AML-193 (cell line): ENCODE measurements at regions not wholly inside any gene's neighbourhood (a gene's known extent, or its start where the extent isn't known, plus 50 kb on each side); places are given as distances from the start of the nearest gene placed in this dataset.
A peak's percentile ranks its signal among the peaks of the same experiment; 100 is the strongest.

ENCODE experiments used
- DNase-seq, 2 experiments: peaks; one replicate each; lab custom pipeline; 2025; lab: John Stamatoyannopoulos, UW

DNA sequence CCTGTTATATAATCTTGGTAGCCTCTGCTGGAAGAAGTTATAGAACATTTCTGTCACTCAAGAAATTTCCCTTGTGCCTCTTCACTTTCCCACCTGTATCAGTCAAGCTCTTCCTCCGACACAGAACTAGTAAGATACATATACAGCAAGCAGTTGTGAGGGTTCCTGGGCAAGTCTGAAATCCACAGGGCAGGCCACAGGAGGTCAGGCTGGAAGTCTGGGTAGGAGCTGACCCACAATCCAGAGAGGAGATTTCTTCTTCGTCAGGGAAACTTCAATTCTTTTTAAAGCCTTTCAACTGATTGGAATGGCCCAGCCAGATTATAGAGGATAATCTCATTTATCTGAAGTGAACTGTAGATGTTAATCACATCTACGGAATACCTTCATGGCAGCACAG, 96.4 kb upstream of the FMN2 start:
- DNase-seq: no peak

DNA sequence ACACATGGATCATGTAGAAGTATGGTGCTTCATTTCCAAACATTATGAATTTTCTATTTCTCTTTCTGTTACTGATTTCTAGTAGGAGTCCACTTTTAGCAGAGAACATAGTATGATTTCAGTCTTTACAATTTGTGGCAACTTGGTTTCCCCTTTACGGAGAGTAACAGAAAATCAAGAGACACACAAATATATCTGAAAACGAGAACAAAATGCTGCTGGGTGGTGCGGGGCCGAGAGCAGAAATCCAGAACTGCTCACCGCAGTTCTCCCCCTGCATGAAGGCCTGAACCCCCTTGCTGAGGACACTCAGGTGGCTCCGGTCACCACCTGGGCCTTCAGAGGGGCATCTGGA, 94.5 kb upstream of the FMN2 start:
- no peak for DNase-seq

DNA sequence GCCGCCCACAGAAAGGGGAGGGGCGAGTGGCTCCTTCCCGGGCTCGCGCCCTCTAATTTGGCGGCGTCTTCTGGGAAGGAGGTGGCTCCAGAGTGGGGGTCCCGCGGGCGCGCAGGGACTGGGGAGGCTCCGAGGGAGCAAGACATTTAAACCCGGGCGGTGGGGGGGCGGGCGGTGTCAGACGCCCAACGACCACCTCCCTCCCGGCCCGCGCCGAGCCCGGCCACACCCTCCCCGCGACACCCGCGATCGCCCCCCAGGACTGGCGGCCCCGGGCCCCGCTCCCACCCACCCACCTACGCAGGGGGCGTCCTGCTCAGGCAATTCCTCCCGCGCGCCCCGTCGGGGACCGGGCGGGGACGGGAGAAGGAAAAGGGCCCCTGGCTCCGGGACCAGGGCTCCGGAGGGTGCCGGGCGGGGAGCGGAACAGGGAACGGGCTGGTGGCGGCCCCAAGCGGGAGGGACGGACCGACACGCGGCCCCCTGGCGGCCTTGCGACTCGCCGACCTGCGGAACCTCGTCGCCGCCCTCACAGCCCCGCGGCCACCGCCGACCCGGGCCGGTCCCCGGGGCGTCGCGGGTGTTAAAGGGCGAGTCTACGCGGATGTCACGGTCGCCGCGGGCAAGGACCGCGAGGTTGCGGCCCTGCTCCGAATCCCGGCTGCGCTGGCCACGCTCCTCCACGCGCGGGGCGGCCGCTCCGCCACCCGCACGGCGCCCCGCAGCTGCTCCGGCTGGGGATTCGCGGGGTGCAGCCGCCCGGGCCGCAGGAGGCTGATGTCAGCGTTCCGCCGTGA, 94.0 kb upstream of the FMN2 start:
- no peak for DNase-seq

DNA sequence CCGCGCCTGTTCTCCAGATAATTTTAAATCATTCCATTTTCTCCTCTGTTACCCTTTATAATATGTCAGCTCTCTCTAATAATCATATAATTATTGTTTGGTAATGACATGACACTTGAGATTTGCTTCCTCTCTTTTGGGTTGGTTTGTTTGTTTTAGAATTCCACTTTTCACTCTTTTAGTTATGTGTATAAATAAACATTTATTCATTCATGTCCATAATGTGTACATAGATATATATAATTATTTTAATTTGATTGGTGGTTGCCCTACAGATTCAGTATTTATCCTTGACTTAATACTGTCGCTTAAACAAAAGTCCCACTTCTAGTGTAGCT, 93.4 kb upstream of the FMN2 start:
- no peak for DNase-seq

DNA sequence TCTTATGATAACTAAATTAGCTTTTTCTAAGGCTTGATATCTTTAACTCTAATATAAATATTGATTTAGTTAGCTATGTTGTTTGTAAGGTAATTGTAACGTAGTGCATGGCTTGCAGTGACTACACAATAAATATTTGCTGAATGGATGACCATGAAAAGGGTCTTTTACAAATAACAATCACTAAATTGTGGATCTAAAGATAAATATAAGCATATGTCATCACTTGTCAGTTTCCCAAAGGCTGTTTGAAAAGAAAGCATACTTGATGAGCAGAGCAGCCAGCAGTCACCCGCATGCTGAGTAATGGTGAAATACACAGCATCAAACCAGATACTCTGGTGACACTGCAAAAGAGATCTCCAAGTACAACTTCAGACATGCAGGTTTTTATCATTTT, 92.5 kb upstream of the FMN2 start:
- no peak for DNase-seq

DNA sequence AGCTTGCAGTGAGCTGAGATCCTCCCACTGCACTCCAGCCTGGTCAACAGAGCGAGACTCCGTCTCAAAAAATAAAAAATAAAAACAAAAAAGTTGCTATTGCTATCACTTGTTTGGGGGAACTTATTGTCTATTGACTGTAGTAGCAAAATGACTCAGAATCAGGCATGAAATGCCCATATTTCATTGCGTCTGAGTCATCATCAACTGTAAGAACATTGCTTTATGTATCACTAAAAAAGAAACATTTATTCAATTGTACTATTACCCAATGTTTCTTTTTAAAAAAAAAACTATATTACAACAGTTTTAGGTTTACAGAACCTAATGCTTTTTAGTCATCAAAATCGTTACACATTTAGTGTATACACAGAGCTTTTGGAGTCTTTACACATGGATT, 91.0 kb upstream of the FMN2 start:
- no peak for DNase-seq

DNA sequence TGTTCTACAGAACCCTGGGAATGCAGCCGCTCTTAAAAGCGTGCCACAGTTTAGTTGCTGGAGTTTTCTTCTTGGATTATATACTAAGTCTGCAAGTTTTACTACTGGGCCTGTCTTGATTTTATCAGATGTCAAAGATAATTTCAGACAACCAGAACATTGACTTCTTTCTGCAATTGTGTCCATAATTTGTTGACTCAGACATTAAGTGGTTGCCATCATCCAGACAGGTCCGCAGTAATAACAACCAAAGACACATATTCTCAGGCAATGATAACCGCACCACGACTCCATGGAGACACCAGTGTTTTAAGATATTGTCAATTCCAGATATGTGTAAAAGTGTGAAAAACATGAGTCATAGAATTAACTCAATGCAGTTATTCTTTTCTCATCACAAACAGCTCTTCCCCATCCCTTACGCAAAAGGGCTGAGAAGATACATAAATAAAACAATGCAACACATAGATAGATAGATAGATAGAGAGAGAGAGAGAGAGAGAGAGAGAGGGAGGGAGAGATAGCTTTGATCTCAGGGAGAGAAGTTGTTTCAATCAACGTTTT, 90.4 kb upstream of the FMN2 start:
- no peak for DNase-seq

DNA sequence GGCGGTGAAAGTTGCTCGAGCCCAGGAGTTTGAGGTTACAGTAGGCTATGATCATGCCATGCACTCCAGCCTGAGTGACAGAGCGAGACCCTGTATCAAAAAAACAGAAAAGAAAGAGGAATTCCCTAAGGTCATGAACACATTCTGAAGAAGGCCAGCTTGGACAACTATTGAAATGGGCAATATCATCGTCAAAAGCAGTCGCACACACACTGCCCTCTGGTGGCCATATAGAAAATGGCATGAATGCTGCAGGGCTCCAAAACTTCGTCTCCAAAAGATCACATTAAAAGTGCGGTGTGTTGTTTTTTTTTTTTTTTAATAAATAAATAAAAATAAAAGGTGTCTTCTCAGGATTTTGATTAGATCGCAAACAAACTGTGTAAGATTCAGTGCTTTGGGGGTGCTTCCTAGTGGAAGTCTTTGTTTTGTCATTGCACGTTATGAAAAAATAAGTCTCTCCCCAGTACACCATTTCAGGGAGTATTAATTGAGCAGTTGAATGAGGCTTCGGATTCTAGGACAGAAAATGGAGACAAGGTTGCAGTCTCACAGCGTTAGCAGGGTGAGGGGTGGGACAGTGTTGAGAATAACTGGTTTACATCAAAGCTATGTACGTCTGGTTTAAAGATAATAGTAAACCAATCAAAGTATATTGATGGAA, 87.5 kb upstream of the FMN2 start:
- peak in 1 of 2 experiments; percentile 13 for DNase-seq

DNA sequence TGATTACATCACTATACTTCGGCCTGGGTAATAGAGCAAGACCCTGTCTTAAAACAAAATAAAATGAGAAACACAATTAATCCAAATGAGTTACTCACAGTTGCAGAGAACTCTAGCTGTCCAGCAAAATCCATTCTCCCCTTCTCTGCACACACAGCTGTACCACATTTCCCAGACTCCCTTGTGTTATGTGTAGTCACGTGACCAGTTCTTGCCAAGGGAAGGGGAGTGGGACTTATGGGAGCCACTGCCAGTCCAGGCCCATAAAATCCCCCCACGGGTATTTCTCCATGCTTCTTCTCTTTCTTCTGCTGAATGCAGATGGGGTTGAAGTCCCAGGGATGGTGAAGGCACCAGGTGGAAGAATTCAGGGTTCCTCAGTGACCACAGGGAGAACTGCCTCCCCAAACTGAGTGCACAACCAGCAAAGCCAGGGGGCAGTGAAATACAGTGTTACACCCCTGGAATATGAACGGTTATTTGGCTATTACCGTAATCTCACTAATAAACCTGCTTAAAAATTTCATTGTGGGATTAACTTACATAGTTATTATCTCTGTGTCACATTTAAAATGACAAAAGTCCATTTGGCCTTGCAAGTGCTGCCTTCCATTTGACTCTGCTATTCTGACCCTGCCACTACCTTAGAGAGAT, 85.6 kb upstream of the FMN2 start:
- DNase-seq: no peak

DNA sequence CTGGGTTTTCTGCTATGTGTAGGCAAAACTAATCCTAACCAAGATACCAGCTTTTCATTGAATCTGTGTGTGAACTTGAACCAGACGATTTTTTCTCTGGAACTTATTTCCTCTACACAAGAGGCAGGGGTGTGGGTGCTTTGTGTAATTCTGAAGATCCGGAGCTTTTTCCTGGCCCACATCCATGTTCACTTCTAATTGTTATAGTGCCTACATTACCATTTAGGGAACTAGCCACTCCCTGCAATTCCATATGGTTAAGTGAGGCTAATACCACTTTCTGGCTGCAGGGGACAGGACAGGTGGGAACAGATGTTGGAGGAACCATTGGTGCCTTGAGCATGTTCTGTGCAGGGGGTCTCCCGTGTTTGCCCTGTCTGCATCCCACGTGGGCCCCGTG, 83.4 kb upstream of the FMN2 start:
- DNase-seq: no peak

DNA sequence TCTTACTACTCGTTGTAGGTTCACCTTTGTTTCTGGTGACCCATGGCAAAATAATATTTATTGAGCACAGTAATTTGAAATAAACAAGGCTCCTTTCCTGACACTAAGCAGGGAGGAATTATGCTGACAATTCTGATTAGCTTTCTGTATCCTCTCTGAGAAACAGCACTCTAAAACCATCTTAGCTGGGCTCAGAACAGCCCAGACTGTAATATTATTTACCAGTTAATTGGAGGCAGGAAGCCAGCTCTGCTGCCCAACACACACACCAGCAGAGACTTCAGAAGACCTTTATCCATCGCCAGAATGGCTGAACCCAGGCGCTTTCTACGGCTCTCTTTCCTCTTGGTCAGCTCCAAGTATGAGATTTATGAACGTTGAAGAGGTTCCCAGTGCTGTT, 77.6 kb upstream of the FMN2 start:
- no peak for DNase-seq

DNA sequence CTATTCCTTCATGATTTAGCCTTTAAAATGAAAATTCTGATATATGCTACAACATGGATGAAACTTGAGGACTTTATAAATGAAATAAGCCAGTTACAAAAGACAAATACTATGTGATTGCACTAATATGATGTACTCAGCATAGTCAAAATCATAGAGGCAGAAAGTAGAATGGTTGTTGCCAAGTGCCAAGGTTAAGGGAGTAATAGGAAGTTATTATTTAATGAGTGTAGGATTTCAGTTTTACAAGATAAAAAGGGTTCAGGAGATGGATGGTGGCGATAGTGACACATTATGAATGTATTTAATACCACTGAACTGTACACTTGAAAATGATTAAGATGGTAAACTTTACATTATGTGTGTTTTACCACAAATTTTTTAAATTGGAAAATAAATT, 73.1 kb upstream of the FMN2 start:
- no peak for DNase-seq

DNA sequence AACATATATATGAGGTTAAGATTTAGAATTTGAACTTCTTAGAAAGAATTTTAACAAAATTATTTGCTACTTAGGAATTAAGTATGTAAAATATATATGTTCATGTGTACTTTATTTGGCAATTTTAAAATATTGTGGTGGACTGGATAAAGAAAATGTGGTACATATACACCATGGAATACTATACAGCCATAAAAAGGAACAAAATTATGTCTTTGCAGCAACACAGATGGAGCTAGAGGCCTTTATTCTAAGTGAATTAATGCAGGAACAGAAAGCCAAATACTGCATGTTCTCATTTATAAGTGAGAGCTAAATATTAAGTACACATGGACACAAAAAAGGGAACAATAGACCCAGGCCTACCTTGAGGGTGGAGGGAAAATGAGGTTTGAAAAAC, 72.2 kb upstream of the FMN2 start:
- DNase-seq: no peak

DNA sequence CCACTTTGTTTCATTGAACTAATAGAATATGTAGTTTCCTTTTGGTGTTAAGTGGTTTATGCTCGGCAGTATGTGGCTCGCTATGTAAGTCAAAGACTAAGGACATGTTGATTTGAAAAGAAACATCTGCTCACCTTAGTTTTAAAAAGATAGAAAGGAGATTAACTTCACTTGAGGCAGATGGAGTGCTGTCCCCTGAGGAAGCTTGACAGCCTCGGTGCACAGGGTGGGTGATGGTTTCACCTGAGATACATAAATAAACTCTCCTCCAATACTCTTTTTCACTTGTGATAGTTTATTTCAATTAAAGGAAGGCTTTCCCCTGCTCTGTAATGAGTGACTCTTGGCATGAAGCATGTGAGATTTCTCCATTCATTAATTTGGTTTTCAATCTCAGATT, 70.8 kb upstream of the FMN2 start:
- DNase-seq: no peak

DNA sequence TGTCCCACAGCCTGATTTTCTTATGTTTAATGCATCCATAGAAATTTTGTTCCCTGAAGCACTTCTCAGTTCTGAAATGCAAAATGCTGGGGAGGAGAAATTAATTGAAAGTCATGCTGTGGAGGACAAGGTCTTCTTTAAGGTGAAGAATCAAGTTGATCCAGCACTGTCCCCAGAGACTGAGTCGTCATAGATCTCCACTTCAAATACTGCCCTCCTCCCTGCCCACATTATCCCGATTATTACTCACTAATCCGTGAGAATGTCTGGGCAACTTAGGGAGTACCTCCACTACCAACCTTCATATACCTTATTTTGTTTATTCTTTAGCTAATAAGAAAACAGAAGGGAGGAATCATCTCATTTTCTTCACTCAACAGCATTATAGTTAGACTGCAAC, 70.0 kb upstream of the FMN2 start:
- DNase-seq: no peak

DNA sequence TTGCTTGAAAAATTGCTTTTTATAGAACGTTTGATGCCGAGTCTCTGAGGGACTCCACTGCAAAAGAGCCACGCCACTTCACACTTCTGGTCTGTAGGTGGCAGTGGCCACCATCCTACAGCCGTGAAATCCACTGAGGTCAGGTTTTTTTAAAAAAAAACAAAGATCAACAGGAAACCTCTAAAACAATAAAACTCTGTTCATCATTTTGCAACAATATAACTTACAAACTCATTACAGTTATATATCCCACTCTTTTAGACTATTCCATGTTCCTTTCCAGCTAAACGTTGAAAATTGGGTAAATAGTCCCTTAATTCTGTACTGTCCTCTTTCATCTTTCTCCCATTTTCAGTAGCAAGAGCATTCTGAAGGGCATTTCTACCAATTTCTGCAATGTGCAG, 64.6 kb upstream of the FMN2 start:
- peak in 1 of 2 experiments; percentile 30 for DNase-seq

DNA sequence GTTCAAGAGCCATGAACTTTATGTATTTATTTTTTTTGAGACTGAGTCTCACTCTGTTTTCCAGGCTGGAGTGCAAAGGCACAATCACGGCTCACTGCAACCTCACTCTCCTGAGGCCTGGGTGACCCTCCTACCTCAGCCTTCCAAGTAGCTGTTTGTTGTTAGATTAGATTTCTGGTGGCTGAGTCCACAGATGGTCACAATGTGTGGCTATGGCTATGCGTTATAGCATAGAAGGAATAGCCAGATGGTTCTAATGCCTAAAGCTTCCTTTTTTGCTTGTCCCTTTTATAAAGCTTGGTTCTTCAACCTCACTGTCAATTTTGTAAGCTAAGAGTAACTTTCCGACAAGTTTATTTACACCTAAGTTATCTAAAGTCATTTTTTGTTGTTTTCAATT, 62.3 kb upstream of the FMN2 start:
- DNase-seq: no peak

DNA sequence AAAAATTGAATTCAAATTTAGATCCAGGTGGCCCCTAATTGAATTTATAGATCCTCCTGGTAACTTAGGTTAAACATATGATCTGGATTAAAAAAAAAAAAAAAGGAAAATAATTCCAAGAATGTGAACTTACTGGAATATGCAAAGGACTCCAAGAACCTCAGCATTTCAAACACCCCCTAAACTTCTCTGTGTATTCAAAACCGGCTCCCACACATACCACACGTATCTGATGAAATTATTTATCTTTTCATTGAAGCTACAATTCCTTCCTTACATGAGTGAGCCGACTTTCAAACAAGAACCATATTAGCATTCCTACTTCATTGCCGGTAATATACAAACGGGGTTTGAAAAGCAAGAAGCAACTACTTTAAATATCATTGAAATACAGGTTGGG, 61.4 kb upstream of the FMN2 start:
- DNase-seq: no peak

DNA sequence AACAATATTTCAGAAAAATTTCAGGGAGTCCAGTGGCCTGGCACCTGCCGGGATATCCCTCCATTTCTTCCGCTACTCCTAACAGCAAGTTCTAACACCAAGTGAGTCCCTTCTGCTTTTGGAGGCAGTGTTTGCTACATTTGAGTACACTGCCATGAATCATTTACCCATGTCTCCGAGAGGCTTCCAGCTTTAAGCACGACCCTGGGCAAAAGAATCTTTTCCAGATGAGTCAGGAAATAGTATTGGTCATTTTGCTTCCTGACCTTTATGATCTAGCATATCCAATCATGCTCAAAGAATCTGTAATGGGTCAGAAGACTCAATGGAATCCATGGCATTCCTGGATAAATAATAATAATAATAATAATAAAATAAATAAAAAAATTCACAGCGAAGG, 60.7 kb upstream of the FMN2 start:
- DNase-seq: no peak

DNA sequence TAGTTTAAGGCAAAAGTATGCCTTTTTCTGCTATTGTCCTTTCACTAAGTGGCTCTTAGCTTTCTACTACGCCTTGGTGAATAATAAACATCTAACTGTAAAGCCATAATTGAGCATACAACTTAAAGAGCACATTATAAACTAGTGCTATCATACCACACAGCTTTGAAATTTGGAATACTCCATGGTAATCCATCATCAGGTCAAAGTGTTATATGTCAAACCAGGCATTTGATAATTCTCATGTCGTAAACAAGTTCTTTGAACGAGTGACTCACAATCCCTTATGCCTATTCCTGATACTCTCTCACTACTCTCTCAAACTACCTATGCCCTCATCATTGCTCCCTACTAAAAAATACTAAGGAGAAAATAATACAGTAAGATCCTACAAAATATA, 60.3 kb upstream of the FMN2 start:
- no peak for DNase-seq

DNA sequence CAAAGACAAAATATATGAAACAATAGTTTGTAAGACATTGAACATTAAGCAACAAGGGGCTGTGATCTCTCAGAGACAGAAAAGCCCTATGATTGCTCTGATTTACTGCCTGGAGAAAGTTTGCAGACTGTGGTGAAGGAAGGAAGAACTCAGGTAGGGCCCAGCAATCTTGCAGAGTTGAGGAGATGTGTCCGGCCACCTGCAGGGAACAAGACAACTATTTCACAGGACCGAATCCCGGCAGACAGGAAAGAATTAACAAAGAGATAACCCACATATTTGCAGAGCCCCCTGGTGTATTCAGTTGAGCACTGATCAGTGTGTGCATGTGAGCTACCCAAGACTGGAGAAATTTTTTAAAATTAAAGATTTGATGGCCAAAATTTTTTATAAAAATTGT, 58.3 kb upstream of the FMN2 start:
- no peak for DNase-seq

DNA sequence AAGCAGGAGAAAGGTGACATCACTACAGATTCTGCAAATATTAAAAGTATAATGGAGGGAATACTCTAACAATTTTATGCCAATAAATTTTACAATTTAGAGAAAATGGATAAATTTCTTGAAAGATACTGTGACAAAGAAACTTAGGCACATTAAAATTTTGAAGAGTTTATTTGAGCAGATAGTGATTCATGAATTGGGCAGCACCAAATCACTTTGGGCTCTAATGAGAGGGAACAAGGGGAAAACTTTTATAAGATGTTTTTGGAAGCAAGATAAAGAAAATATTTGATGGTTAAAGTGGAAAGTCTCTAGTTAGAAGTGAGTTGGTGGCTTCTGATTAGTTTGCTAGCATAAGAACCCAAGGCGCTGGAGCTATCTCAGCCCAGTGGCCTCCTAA, 55.2 kb upstream of the FMN2 start:
- no peak for DNase-seq
